ENCODE measurements at regions not wholly inside any gene's neighbourhood (a gene's known extent, or its start where the extent isn't known, plus 50 kb on each side); places are given as distances from the start of the nearest gene placed in this dataset.

GRCh38 chr1:55685560-55685959, 470.4 kb upstream of the USP24 start:
- no peak for TF ChIP-seq CTCF (IDR thresholded peaks at IDR 0.05; ENCODE audit: poor library complexity, severe bottlenecking)
- H3K27ac ChIP-seq (ENCODE audit: poor library complexity, severe bottlenecking): no peak overlapping the region
- no peaks in the 10 kb centered on the region for H3K27me3 ChIP-seq (ENCODE audit: insufficient read depth, poor library complexity, severe bottlenecking)
- no peak for ATAC-seq (ENCODE audit: low read depth)
- no peak overlapping the region for H3K4me3 ChIP-seq (ENCODE audit: severe bottlenecking)
- H3K4me1 ChIP-seq (ENCODE audit: insufficient read depth, poor library complexity, severe bottlenecking): no peaks in the 10 kb centered on the region
- no peaks in the 10 kb centered on the region for H3K36me3 ChIP-seq (ENCODE audit: low read depth)
- no peak for DNase-seq (ENCODE audit: low spot score)
- no peaks in the 10 kb centered on the region for H3K9me3 ChIP-seq (ENCODE audit: severe bottlenecking)

- Histone ChIP-seq H3K27me3 (ENCODE audit: insufficient read depth, poor library complexity, severe bottlenecking) (no peaks in the 10 kb centered on the region), H3K4me3 (ENCODE audit: severe bottlenecking) (no peak overlapping the region), H3K9me3 (ENCODE audit: severe bottlenecking) (no peaks in the 10 kb centered on the region), H3K27ac (ENCODE audit: poor library complexity, severe bottlenecking) (no peak overlapping the region), H3K4me1 (ENCODE audit: insufficient read depth, poor library complexity, severe bottlenecking) (no peaks in the 10 kb centered on the region), H3K36me3 (ENCODE audit: low read depth) (no peaks in the 10 kb centered on the region)
- no peak for TF ChIP-seq CTCF (IDR thresholded peaks at IDR 0.05; ENCODE audit: poor library complexity, severe bottlenecking)
- DNase-seq (ENCODE audit: low spot score): no peak
- no peak for ATAC-seq (ENCODE audit: low read depth)
Observed at GRCh38 chr1:55684131-55684650, 469.0 kb upstream of the USP24 start.

GRCh38 chr1:55682198-55682597, 467.0 kb upstream of the USP24 start:
- ATAC-seq (ENCODE audit: low read depth): no peak
- DNase-seq (ENCODE audit: low spot score): no peak
- Histone ChIP-seq H3K9me3 (ENCODE audit: severe bottlenecking) (no peaks in the 10 kb centered on the region), H3K27ac (ENCODE audit: poor library complexity, severe bottlenecking) (no peak overlapping the region), H3K36me3 (ENCODE audit: low read depth) (no peaks in the 10 kb centered on the region), H3K27me3 (ENCODE audit: insufficient read depth, poor library complexity, severe bottlenecking) (no peaks in the 10 kb centered on the region), H3K4me1 (ENCODE audit: insufficient read depth, poor library complexity, severe bottlenecking) (no peaks in the 10 kb centered on the region), H3K4me3 (ENCODE audit: severe bottlenecking) (no peak overlapping the region)
- no peak for TF ChIP-seq CTCF (IDR thresholded peaks at IDR 0.05; ENCODE audit: poor library complexity, severe bottlenecking)

- H3K27ac ChIP-seq (ENCODE audit: poor library complexity, severe bottlenecking): no peak overlapping the region
- DNase-seq (ENCODE audit: low spot score) (no peak), ATAC-seq (ENCODE audit: low read depth) (no peak)
- no peaks in the 10 kb centered on the region for H3K36me3 ChIP-seq (ENCODE audit: low read depth)
- no peaks in the 10 kb centered on the region for H3K4me1 ChIP-seq (ENCODE audit: insufficient read depth, poor library complexity, severe bottlenecking)
- no peak overlapping the region for H3K4me3 ChIP-seq (ENCODE audit: severe bottlenecking)
- H3K9me3 ChIP-seq (ENCODE audit: severe bottlenecking): no peaks in the 10 kb centered on the region
- no peak for TF ChIP-seq CTCF (IDR thresholded peaks at IDR 0.05; ENCODE audit: poor library complexity, severe bottlenecking)
- no peaks in the 10 kb centered on the region for H3K27me3 ChIP-seq (ENCODE audit: insufficient read depth, poor library complexity, severe bottlenecking)
Observed at GRCh38 chr1:55679971-55680370, 464.8 kb upstream of the USP24 start.

- Histone ChIP-seq H3K9me3 (ENCODE audit: severe bottlenecking) (no peaks in the 10 kb centered on the region), H3K4me1 (ENCODE audit: insufficient read depth, poor library complexity, severe bottlenecking) (no peaks in the 10 kb centered on the region), H3K36me3 (ENCODE audit: low read depth) (no peaks in the 10 kb centered on the region), H3K27ac (ENCODE audit: poor library complexity, severe bottlenecking) (no peak overlapping the region), H3K4me3 (ENCODE audit: severe bottlenecking) (no peak overlapping the region), H3K27me3 (ENCODE audit: insufficient read depth, poor library complexity, severe bottlenecking) (no peaks in the 10 kb centered on the region)
- ATAC-seq (ENCODE audit: low read depth): no peak
- no peak for DNase-seq (ENCODE audit: low spot score)
- no peak for TF ChIP-seq CTCF (IDR thresholded peaks at IDR 0.05; ENCODE audit: poor library complexity, severe bottlenecking)
Observed at GRCh38 chr1:55673416-55673815, 458.3 kb upstream of the USP24 start.

All from RWPE2 (cell line).